GM21737 (cell line): ENCODE measurements at regions not wholly inside any gene's neighbourhood (a gene's known extent, or its start where the extent isn't known, plus 50 kb on each side); places are given as distances from the start of the nearest gene placed in this dataset.
"Not testable (repeated sequence)": the region's sequence is repeated elsewhere in the genome, so short reads cannot be mapped to it uniquely, and the experiment has no call there.

Experiments used
- ATAC-seq: cut with Tn5 transposase; IDR thresholded peaks from one replicate; pipeline ENCODE4 v1.9.1; 2021; ENCODE audit warnings: mild to moderate bottlenecking, moderate library complexity; ENCODE audit not compliant: unreplicated experiment

- no peak for ATAC-seq
Measured at GRCh38 chr3:106913966-106914365, 463.3 kb upstream of the CCDC54 start.

- ATAC-seq = no peak
Measured at GRCh38 chr3:106920609-106921008, 456.6 kb upstream of the CCDC54 start.

GRCh38 chr3:106929081-106929480, 448.2 kb upstream of the CCDC54 start:
- ATAC-seq = no peak

- no peak for ATAC-seq
Measured at GRCh38 chr3:106930086-106930485, 447.2 kb upstream of the CCDC54 start.

- ATAC-seq = no peak
Measured at GRCh38 chr3:106931904-106932303, 445.3 kb upstream of the CCDC54 start.

- ATAC-seq = no peak
Measured at GRCh38 chr3:106936337-106936736, 440.9 kb upstream of the CCDC54 start.

GRCh38 chr3:106942051-106942450, 435.2 kb upstream of the CCDC54 start:
- ATAC-seq = no peak

- ATAC-seq = no peak
Measured at GRCh38 chr3:106943071-106943470, 434.2 kb upstream of the CCDC54 start.

GRCh38 chr3:106945435-106945834, 431.8 kb upstream of the CCDC54 start:
- ATAC-seq = no peak

GRCh38 chr3:106946866-106947265, 430.4 kb upstream of the CCDC54 start:
- no peak for ATAC-seq

- no peak for ATAC-seq
Measured at GRCh38 chr3:106957029-106957428, 420.2 kb upstream of the CCDC54 start.

GRCh38 chr3:106962993-106963392, 414.2 kb upstream of the CCDC54 start:
- ATAC-seq = no peak

- no peak for ATAC-seq
Measured at GRCh38 chr3:106963442-106963841, 413.8 kb upstream of the CCDC54 start.

- ATAC-seq = no peak
Measured at GRCh38 chr3:106965307-106965706, 411.9 kb upstream of the CCDC54 start.

- no peak for ATAC-seq
Measured at GRCh38 chr3:106969596-106969995, 407.6 kb upstream of the CCDC54 start.

- no peak for ATAC-seq
Measured at GRCh38 chr3:106981392-106981791, 395.8 kb upstream of the CCDC54 start.

GRCh38 chr3:106985721-106986120, 391.5 kb upstream of the CCDC54 start:
- no peak for ATAC-seq

GRCh38 chr3:106998841-106999682, 378.2 kb upstream of the CCDC54 start:
- ATAC-seq = not testable (repeated sequence)

GRCh38 chr3:107001635-107002034, 375.6 kb upstream of the CCDC54 start:
- no peak for ATAC-seq

- ATAC-seq = not testable (repeated sequence)
Measured at GRCh38 chr3:107005352-107005751, 371.9 kb upstream of the CCDC54 start.

GRCh38 chr3:107008213-107008612, 369.0 kb upstream of the CCDC54 start:
- no peak for ATAC-seq

GRCh38 chr3:107013641-107014040, 363.6 kb upstream of the CCDC54 start:
- no peak for ATAC-seq

GRCh38 chr3:107024551-107025026, 352.6 kb upstream of the CCDC54 start:
- ATAC-seq = no peak
